Activated CD4-positive, alpha-beta T cell treated with anti-CD3 and anti-CD28 coated beads, Interleukin-2, amount 10 ng/mL, durations not matched to agents 7 days and 5 days (primary cell): ENCODE measurements at regions not wholly inside any gene's neighbourhood (a gene's known extent, or its start where the extent isn't known, plus 50 kb on each side); places are given as distances from the start of the nearest gene placed in this dataset.

Experiments used
- CTCF ChIA-PET: fragments of 350-600 bp; sonication (Branson Sonifier 250); formaldehyde crosslinking; loops from one replicate; lab custom pipeline; 2021; ENCODE audit warnings: antibody characterized with exemption; lab: Charles Lee
- POLR2A ChIA-PET: fragments of 350-600 bp; sonication (Branson Sonifier 250); formaldehyde crosslinking; loops from one replicate; lab custom pipeline; 2021; ENCODE audit warnings: antibody characterized with exemption; lab: Charles Lee
- DNase-seq: peaks from one replicate; pipeline ENCODE4 v3.0.0-alpha.2; 2020
- H3K27ac Mint-ChIP-seq: one replicate; pipeline ENCODE4 v1.8.0; 2021; ENCODE audit warnings: mild to moderate bottlenecking, moderate library complexity, mixed read lengths
- H3K27me3 Mint-ChIP-seq: one replicate; pipeline ENCODE4 v1.8.0; 2021; ENCODE audit warnings: mixed read lengths
- H3K36me3 Mint-ChIP-seq: one replicate; pipeline ENCODE4 v1.8.0; 2021; ENCODE audit warnings: low read depth, mixed read lengths
- H3K4me1 Mint-ChIP-seq: one replicate; pipeline ENCODE4 v1.8.0; 2021; ENCODE audit warnings: mixed read lengths
- H3K4me3 Mint-ChIP-seq: one replicate; pipeline ENCODE4 v1.8.0; 2021; ENCODE audit warnings: mild to moderate bottlenecking, moderate library complexity, mixed read lengths
- H3K9me3 Mint-ChIP-seq: one replicate; pipeline ENCODE4 v1.8.0; 2021; ENCODE audit warnings: mixed read lengths

GRCh38 chr13:80010286-80010831 is 330.6 kb downstream of the SPRY2 start:
- Mint-ChIP-seq H3K27ac (no peak overlapping the region), H3K9me3 (no peaks in the 10 kb centered on the region), H3K4me3 (no peak overlapping the region), H3K27me3 (no peaks in the 10 kb centered on the region), H3K36me3 (no peaks in the 10 kb centered on the region), H3K4me1 (no peaks in the 10 kb centered on the region)
- POLR2A ChIA-PET = no interaction called here
- no peak for DNase-seq
- CTCF ChIA-PET = no interaction called here

- no peaks in the 10 kb centered on the region for H3K27me3 Mint-ChIP-seq
These were observed 331.2 kb downstream of the SPRY2 start for GRCh38 chr13:80009760-80010159.

GRCh38 chr13:80006940-80007339 is 334.0 kb downstream of the SPRY2 start:
- Mint-ChIP-seq H3K9me3 (no peaks in the 10 kb centered on the region), H3K36me3 (no peaks in the 10 kb centered on the region), H3K4me3 (no peak overlapping the region), H3K27ac (no peak overlapping the region), H3K27me3 (no peaks in the 10 kb centered on the region), H3K4me1 (no peaks in the 10 kb centered on the region)
- no peak for DNase-seq
- ChIA-PET POLR2A (no interaction called here), CTCF (no interaction called here)

More at GRCh38 chr13:80009760-80010159, 331.2 kb downstream of the SPRY2 start:
- no peak overlapping the region for H3K4me3 Mint-ChIP-seq
- CTCF ChIA-PET = no interaction called here
- H3K27ac Mint-ChIP-seq = no peak overlapping the region
- H3K9me3 Mint-ChIP-seq = no peaks in the 10 kb centered on the region
- H3K36me3 Mint-ChIP-seq = no peaks in the 10 kb centered on the region
- no peak for DNase-seq
- POLR2A ChIA-PET = no interaction called here
- H3K4me1 Mint-ChIP-seq = no peaks in the 10 kb centered on the region

DNA sequence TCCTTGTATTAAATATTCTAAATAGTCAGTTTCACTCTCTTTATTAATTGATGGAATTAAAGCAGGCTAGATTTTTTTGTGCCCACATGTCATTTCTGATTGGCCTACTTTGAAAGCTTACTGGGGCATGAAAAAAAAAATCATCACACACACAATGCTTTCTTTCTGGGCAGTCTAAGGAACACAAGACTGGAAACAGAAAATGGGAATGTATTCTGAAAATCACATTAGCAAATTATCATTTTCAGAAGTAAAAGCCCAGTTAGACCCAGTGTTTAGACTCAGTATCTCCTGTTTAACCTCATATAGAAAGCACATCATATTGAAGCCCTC is 339.4 kb downstream of the SPRY2 start:
- DNase-seq = no peak

GRCh38 chr13:80000684-80001509 is 340.0 kb downstream of the SPRY2 start:
- Mint-ChIP-seq H3K4me3 (no peak overlapping the region), H3K36me3 (no peaks in the 10 kb centered on the region)

More for the DNA sequence above, 339.4 kb downstream of the SPRY2 start:
- Mint-ChIP-seq H3K36me3 (no peaks in the 10 kb centered on the region), H3K27me3 (no peaks in the 10 kb centered on the region), H3K9me3 (no peaks in the 10 kb centered on the region), H3K27ac (no peak overlapping the region), H3K4me3 (no peak overlapping the region), H3K4me1 (no peaks in the 10 kb centered on the region)
- POLR2A ChIA-PET = no interaction called here
- CTCF ChIA-PET = no interaction called here

GRCh38 chr13:79999601-80000000 is 341.3 kb downstream of the SPRY2 start:
- no peak for DNase-seq
- Mint-ChIP-seq H3K4me3 (no peak overlapping the region), H3K27ac (no peak overlapping the region), H3K36me3 (no peaks in the 10 kb centered on the region), H3K27me3 (no peaks in the 10 kb centered on the region), H3K9me3 (no peaks in the 10 kb centered on the region), H3K4me1 (no peaks in the 10 kb centered on the region)
- CTCF ChIA-PET = interaction anchor here (0.7 kb wide), 1 partner anchor 9 kb away, joined by 3 read pairs; no protein-coding TSS in a partner anchor
- POLR2A ChIA-PET = no interaction called here

More at GRCh38 chr13:80000684-80001509, 340.0 kb downstream of the SPRY2 start:
- DNase-seq = no peak
- no peaks in the 10 kb centered on the region for H3K4me1 Mint-ChIP-seq
- no peaks in the 10 kb centered on the region for H3K27me3 Mint-ChIP-seq
- CTCF ChIA-PET = no interaction called here
- H3K27ac Mint-ChIP-seq = no peak overlapping the region
- POLR2A ChIA-PET = no interaction called here
- no peaks in the 10 kb centered on the region for H3K9me3 Mint-ChIP-seq

- CTCF ChIA-PET = interaction anchor here (0.6 kb wide), 1 partner anchor 585 kb away, joined by 3 read pairs; no protein-coding TSS in a partner anchor
- H3K4me1 Mint-ChIP-seq = no peaks in the 10 kb centered on the region
These were observed 342.5 kb downstream of the SPRY2 start for GRCh38 chr13:79998381-79998880.

GRCh38 chr13:79997244-79997643 is 343.7 kb downstream of the SPRY2 start:
- ChIA-PET POLR2A (no interaction called here), CTCF (no interaction called here)
- no peak overlapping the region for H3K27ac Mint-ChIP-seq
- H3K4me3 Mint-ChIP-seq = no peak overlapping the region
- no peak for DNase-seq
- no peaks in the 10 kb centered on the region for H3K36me3 Mint-ChIP-seq
- H3K27me3 Mint-ChIP-seq = no peaks in the 10 kb centered on the region
- H3K4me1 Mint-ChIP-seq = no peaks in the 10 kb centered on the region
- H3K9me3 Mint-ChIP-seq = no peaks in the 10 kb centered on the region

More at GRCh38 chr13:79998381-79998880, 342.5 kb downstream of the SPRY2 start:
- H3K27ac Mint-ChIP-seq = no peak overlapping the region
- no peaks in the 10 kb centered on the region for H3K9me3 Mint-ChIP-seq
- no peaks in the 10 kb centered on the region for H3K27me3 Mint-ChIP-seq
- POLR2A ChIA-PET = no interaction called here
- DNase-seq = no peak
- H3K36me3 Mint-ChIP-seq = no peaks in the 10 kb centered on the region
- no peak overlapping the region for H3K4me3 Mint-ChIP-seq

- Mint-ChIP-seq H3K36me3 (no peaks in the 10 kb centered on the region), H3K27me3 (no peaks in the 10 kb centered on the region), H3K9me3 (no peaks in the 10 kb centered on the region), H3K27ac (no peak overlapping the region), H3K4me1 (no peaks in the 10 kb centered on the region), H3K4me3 (no peak overlapping the region)
- ChIA-PET POLR2A (no interaction called here), CTCF (no interaction called here)
- no peak for DNase-seq
These were observed 345.6 kb downstream of the SPRY2 start for GRCh38 chr13:79995334-79995733.

- no peaks in the 10 kb centered on the region for H3K27me3 Mint-ChIP-seq
- CTCF ChIA-PET = no interaction called here
- no peaks in the 10 kb centered on the region for H3K4me1 Mint-ChIP-seq
- no peak for DNase-seq
- H3K4me3 Mint-ChIP-seq = no peak overlapping the region
- POLR2A ChIA-PET = no interaction called here
- H3K36me3 Mint-ChIP-seq = no peaks in the 10 kb centered on the region
- H3K9me3 Mint-ChIP-seq = no peaks in the 10 kb centered on the region
- H3K27ac Mint-ChIP-seq = no peak overlapping the region
These were observed 348.8 kb downstream of the SPRY2 start for GRCh38 chr13:79992111-79992510.

DNA sequence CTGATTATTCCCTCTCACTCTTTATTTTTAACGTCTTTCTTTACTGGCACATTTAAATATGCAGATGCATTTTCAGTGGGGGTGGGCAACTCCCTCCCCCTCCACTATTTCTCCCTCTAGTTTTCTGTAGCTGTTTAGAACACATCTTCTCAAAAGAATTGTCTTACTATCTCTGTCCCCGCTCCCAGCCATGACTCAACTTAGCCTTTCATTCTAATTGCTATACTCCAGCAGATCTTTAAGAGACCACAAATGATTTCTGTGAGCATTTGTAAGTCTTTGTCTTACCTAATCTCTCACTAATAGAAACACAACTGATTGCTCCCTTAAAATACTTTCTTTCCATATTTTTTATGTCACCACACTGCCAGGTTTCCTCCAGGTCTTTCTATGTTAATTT is 350.9 kb downstream of the SPRY2 start:
- ChIA-PET POLR2A (no interaction called here), CTCF (no interaction called here)
- no peaks in the 10 kb centered on the region for H3K4me1 Mint-ChIP-seq
- H3K27ac Mint-ChIP-seq = no peak overlapping the region
- H3K27me3 Mint-ChIP-seq = no peaks in the 10 kb centered on the region
- H3K36me3 Mint-ChIP-seq = no peaks in the 10 kb centered on the region
- no peaks in the 10 kb centered on the region for H3K9me3 Mint-ChIP-seq
- no peak for DNase-seq
- no peak overlapping the region for H3K4me3 Mint-ChIP-seq

DNA sequence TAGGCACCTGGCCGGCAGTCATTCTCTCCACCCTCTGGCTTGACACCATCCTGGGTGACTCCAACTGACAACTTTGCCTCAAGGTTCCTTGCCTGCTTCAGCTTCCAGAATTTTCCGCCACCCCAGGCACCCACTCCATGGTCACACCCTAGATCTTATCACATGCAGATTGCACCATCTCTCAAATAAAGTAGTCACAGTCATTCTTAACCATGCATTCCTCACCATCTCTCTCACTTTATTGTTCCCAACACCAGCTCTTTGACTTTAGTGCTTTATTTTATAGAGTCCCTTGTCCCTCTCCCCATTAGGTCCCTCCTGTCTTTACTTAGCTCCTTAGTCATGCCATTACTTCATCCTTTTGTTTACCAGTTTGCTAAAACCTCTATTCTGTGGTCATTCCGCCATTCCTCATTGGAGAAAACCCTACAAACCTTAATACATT is 351.7 kb downstream of the SPRY2 start:
- Mint-ChIP-seq H3K27ac (no peak overlapping the region), H3K4me1 (no peaks in the 10 kb centered on the region), H3K36me3 (no peaks in the 10 kb centered on the region), H3K27me3 (no peaks in the 10 kb centered on the region), H3K9me3 (no peaks in the 10 kb centered on the region), H3K4me3 (no peak overlapping the region)
- POLR2A ChIA-PET = no interaction called here
- CTCF ChIA-PET = no interaction called here
- DNase-seq = no peak

- Mint-ChIP-seq H3K9me3 (no peaks in the 10 kb centered on the region), H3K36me3 (no peaks in the 10 kb centered on the region), H3K27me3 (no peaks in the 10 kb centered on the region), H3K27ac (no peak overlapping the region), H3K4me3 (no peak overlapping the region), H3K4me1 (no peaks in the 10 kb centered on the region)
- no peak for DNase-seq
- ChIA-PET CTCF (no interaction called here), POLR2A (no interaction called here)
These were observed 352.4 kb downstream of the SPRY2 start for GRCh38 chr13:79988573-79988972.
